ENCODE measurements at regions not wholly inside any gene's neighbourhood (a gene's known extent, or its start where the extent isn't known, plus 50 kb on each side); places are given as distances from the start of the nearest gene placed in this dataset.

- H3K9ac ChIP-seq (ENCODE audit: low read length in 3 of 3): no peak overlapping the region
- H3K9me3 ChIP-seq (ENCODE audit: control insufficient read depth in 2 of 3, insufficient read depth in 1 of 3, low read length in 3 of 3): peaks cover 0 to 8% (median 0%) of the 10 kb centered on the region in 3 donors
- H3K36me3 ChIP-seq (ENCODE audit: control insufficient read depth in 2 of 3, insufficient read depth in 3 of 3, low read length in 3 of 3): no peaks in the 10 kb centered on the region
- H3K27ac ChIP-seq (ENCODE audit: low read depth in 2 of 2, low read length in 2 of 2): no peak overlapping the region
- TF ChIP-seq CTCF (IDR thresholded peaks at IDR 0.05; ENCODE audit: borderline replicate concordance, extremely low read depth, insufficient read depth): no peak
- DNase-seq (peak in 1 of 5 donors; percentile 5), FAIRE-seq (no peak)
- intact Hi-C loops (cut with DNase I): no loop called here
- H3K4me1 ChIP-seq (ENCODE audit: control insufficient read depth in 2 of 3, insufficient read depth in 2 of 3, low read depth in 1 of 3, low read length in 3 of 3): no peaks in the 10 kb centered on the region
- H3K4me3 ChIP-seq (ENCODE audit: low read length in 3 of 3): no peak overlapping the region
- no peaks in the 10 kb centered on the region for H3K27me3 ChIP-seq (ENCODE audit: control insufficient read depth, insufficient read depth, low read length)
Observed at GRCh38 chr2:111712361-111712760, 171.6 kb downstream of the ANAPC1 start.

GRCh38 chr2:111712940-111713515 lies 171.0 kb downstream of the ANAPC1 start:
- peaks cover 0 to 8% (median 0%) of the 10 kb centered on the region in 3 donors for H3K9me3 ChIP-seq (ENCODE audit: control insufficient read depth in 2 of 3, insufficient read depth in 1 of 3, low read length in 3 of 3)
- DNase-seq (peak in 1 of 5 donors; percentile 15), FAIRE-seq (no peak)
- no peak overlapping the region for H3K4me3 ChIP-seq (ENCODE audit: low read length in 3 of 3)
- H3K9ac ChIP-seq (ENCODE audit: low read length in 3 of 3): no peak overlapping the region
- TF ChIP-seq CTCF (IDR thresholded peaks at IDR 0.05; ENCODE audit: borderline replicate concordance, extremely low read depth, insufficient read depth): no peak
- no peaks in the 10 kb centered on the region for H3K4me1 ChIP-seq (ENCODE audit: control insufficient read depth in 2 of 3, insufficient read depth in 2 of 3, low read depth in 1 of 3, low read length in 3 of 3)
- intact Hi-C loops (cut with DNase I): no loop called here
- H3K27ac ChIP-seq (ENCODE audit: low read depth in 2 of 2, low read length in 2 of 2): no peak overlapping the region
- H3K27me3 ChIP-seq (ENCODE audit: control insufficient read depth, insufficient read depth, low read length): no peaks in the 10 kb centered on the region
- no peaks in the 10 kb centered on the region for H3K36me3 ChIP-seq (ENCODE audit: control insufficient read depth in 2 of 3, insufficient read depth in 3 of 3, low read length in 3 of 3)

GRCh38 chr2:111715987-111716904 lies 167.7 kb downstream of the ANAPC1 start:
- TF ChIP-seq CTCF (IDR thresholded peaks at IDR 0.05; ENCODE audit: borderline replicate concordance, extremely low read depth, insufficient read depth): no peak
- H3K9me3 ChIP-seq (ENCODE audit: control insufficient read depth in 2 of 3, insufficient read depth in 1 of 3, low read length in 3 of 3): peaks cover 0 to 8% (median 0%) of the 10 kb centered on the region in 3 donors
- H3K9ac ChIP-seq (ENCODE audit: low read length in 3 of 3): no peak overlapping the region
- FAIRE-seq (no peak), DNase-seq (peak in 1 of 5 donors; percentile 14)
- H3K36me3 ChIP-seq (ENCODE audit: control insufficient read depth in 2 of 3, insufficient read depth in 3 of 3, low read length in 3 of 3): no peaks in the 10 kb centered on the region
- H3K27me3 ChIP-seq (ENCODE audit: control insufficient read depth, insufficient read depth, low read length): no peaks in the 10 kb centered on the region
- H3K27ac ChIP-seq (ENCODE audit: low read depth in 2 of 2, low read length in 2 of 2): no peak overlapping the region
- no peaks in the 10 kb centered on the region for H3K4me1 ChIP-seq (ENCODE audit: control insufficient read depth in 2 of 3, insufficient read depth in 2 of 3, low read depth in 1 of 3, low read length in 3 of 3)
- intact Hi-C loops (cut with DNase I): no loop called here
- H3K4me3 ChIP-seq (ENCODE audit: low read length in 3 of 3): no peak overlapping the region

Data from kidney (tissue), 13 donors.